Astrocyte (in vitro differentiated cells and primary cell): ENCODE measurements at regions not wholly inside any gene's neighbourhood (a gene's known extent, or its start where the extent isn't known, plus 50 kb on each side); places are given as distances from the start of the nearest gene placed in this dataset.
A peak's percentile ranks its signal among the peaks of the same experiment; 100 is the strongest.

Experiments used
- DNase-seq: peaks from one replicate; pipeline ENCODE4 v3.0.0-alpha.2; 2010; ENCODE audit warnings: low read depth
- FAIRE-seq: peaks from 2 replicates; lab custom pipeline; 2011; peaks lifted over from hg19 to GRCh38; lab: Jason Lieb, UNC
- H2AFZ ChIP-seq: 2 replicates; pipeline ENCODE4 v1.6.0; 2012; ENCODE audit warnings: low read depth, low read length, inconsistent platforms
- H3K27ac ChIP-seq: 2 replicates; pipeline ENCODE4 v1.5.1; 2011; ENCODE audit warnings: low read depth, low read length, inconsistent platforms
- H3K27me3 ChIP-seq: 2 replicates; pipeline ENCODE4 v1.6.0; 2011; ENCODE audit warnings: low read length, inconsistent platforms; ENCODE audit not compliant: insufficient read depth
- H3K36me3 ChIP-seq: 2 replicates; pipeline ENCODE4 v1.5.1; 2011; ENCODE audit warnings: low read length, inconsistent platforms; ENCODE audit not compliant: insufficient read depth
- H3K4me1 ChIP-seq: 2 replicates; pipeline ENCODE4 v1.5.1; 2011; ENCODE audit warnings: low read length, inconsistent platforms; ENCODE audit not compliant: insufficient read depth
- H3K4me2 ChIP-seq: 2 replicates; pipeline ENCODE4 v1.6.0; 2012; ENCODE audit warnings: low read length, inconsistent platforms
- H3K4me3 ChIP-seq: 2 replicates; pipeline ENCODE4 v1.5.1; 2011; ENCODE audit warnings: low read depth, mild to moderate bottlenecking, low read length, inconsistent platforms; ENCODE audit not compliant: insufficient read depth
- H3K79me2 ChIP-seq: 2 replicates; pipeline ENCODE4 v1.6.0; 2012; ENCODE audit warnings: mild to moderate bottlenecking, low read length, inconsistent platforms; ENCODE audit not compliant: insufficient read depth
- H3K9ac ChIP-seq: 2 replicates; pipeline ENCODE4 v1.6.0; 2012; ENCODE audit warnings: mild to moderate bottlenecking, low read length, inconsistent platforms
- H3K9me3 ChIP-seq: 2 replicates; pipeline ENCODE4 v1.5.1; 2012; ENCODE audit warnings: low read depth, mild to moderate bottlenecking, low read length, inconsistent platforms; ENCODE audit not compliant: insufficient read depth
- H4K20me1 ChIP-seq: 2 replicates; pipeline ENCODE4 v1.6.0; 2012; ENCODE audit warnings: low read length, inconsistent platforms; ENCODE audit not compliant: insufficient read depth
- H3K27ac Mint-ChIP-seq: one replicate; pipeline ENCODE4 v1.8.0; 2021; ENCODE audit warnings: mild to moderate bottlenecking, mixed read lengths; ENCODE audit not compliant: unreplicated experiment
- H3K27me3 Mint-ChIP-seq: one replicate; pipeline ENCODE4 v1.8.0; 2021; ENCODE audit warnings: low read depth, mixed read lengths; ENCODE audit not compliant: unreplicated experiment
- H3K36me3 Mint-ChIP-seq: one replicate; pipeline ENCODE4 v1.8.0; 2021; ENCODE audit warnings: low read depth, mixed read lengths; ENCODE audit not compliant: unreplicated experiment
- H3K4me1 Mint-ChIP-seq: one replicate; pipeline ENCODE4 v1.8.0; 2021; ENCODE audit warnings: low read depth, mixed read lengths; ENCODE audit not compliant: unreplicated experiment
- H3K4me3 Mint-ChIP-seq: one replicate; pipeline ENCODE4 v1.8.0; 2021; ENCODE audit warnings: mild to moderate bottlenecking, moderate library complexity, mixed read lengths; ENCODE audit not compliant: unreplicated experiment
- H3K9me3 Mint-ChIP-seq: one replicate; pipeline ENCODE4 v1.8.0; 2021; ENCODE audit warnings: mild to moderate bottlenecking, mixed read lengths; ENCODE audit not compliant: unreplicated experiment
- EZH2 ChIP-seq: IDR thresholded peaks from 2 replicates; pipeline ENCODE4 v1.6.1; 2012; ENCODE audit warnings: mild to moderate bottlenecking, low read length, inconsistent platforms; ENCODE audit not compliant: insufficient read depth
- TF ChIP-seq, protein P1 (sequence below): IDR thresholded peaks from 2 replicates; pipeline ENCODE4 v1.5.1; 2011; ENCODE audit warnings: low read depth, mild to moderate bottlenecking, inconsistent platforms, low read length, moderate library complexity; ENCODE audit not compliant: insufficient read depth

- H3K9me3 Mint-ChIP-seq, result no peaks in the 10 kb centered on the region
- H3K79me2 ChIP-seq, result no peaks in the 10 kb centered on the region
- no peak overlapping the region for H3K4me3 ChIP-seq
- H3K27me3 ChIP-seq, result peaks cover 5% of the 10 kb centered on the region
- H3K27ac Mint-ChIP-seq, result peak overlapping the region; percentile 91
- peaks cover 15% of the 10 kb centered on the region for H3K27me3 Mint-ChIP-seq
- peak; percentile 99 for DNase-seq
- peak overlapping the region; percentile 82 for H3K27ac ChIP-seq
- no peak overlapping the region for H3K9ac ChIP-seq
- H4K20me1 ChIP-seq, result no peaks in the 10 kb centered on the region
- H3K4me2 ChIP-seq, result peak overlapping the region; percentile 69
- TF ChIP-seq EZH2, result no peak
- TF ChIP-seq, protein P1, sequence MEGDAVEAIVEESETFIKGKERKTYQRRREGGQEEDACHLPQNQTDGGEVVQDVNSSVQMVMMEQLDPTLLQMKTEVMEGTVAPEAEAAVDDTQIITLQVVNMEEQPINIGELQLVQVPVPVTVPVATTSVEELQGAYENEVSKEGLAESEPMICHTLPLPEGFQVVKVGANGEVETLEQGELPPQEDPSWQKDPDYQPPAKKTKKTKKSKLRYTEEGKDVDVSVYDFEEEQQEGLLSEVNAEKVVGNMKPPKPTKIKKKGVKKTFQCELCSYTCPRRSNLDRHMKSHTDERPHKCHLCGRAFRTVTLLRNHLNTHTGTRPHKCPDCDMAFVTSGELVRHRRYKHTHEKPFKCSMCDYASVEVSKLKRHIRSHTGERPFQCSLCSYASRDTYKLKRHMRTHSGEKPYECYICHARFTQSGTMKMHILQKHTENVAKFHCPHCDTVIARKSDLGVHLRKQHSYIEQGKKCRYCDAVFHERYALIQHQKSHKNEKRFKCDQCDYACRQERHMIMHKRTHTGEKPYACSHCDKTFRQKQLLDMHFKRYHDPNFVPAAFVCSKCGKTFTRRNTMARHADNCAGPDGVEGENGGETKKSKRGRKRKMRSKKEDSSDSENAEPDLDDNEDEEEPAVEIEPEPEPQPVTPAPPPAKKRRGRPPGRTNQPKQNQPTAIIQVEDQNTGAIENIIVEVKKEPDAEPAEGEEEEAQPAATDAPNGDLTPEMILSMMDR, result no peak
- no peak overlapping the region for H2AFZ ChIP-seq
- no peaks in the 10 kb centered on the region for H3K36me3 Mint-ChIP-seq
- H3K4me1 ChIP-seq, result peaks cover 22% of the 10 kb centered on the region
- H3K4me3 Mint-ChIP-seq, result no peak overlapping the region
- H3K4me1 Mint-ChIP-seq, result peaks cover 18% of the 10 kb centered on the region
- H3K9me3 ChIP-seq, result no peaks in the 10 kb centered on the region
- peak; percentile 87 for FAIRE-seq
- H3K36me3 ChIP-seq, result no peaks in the 10 kb centered on the region
These were observed 195.4 kb upstream of the ARHGAP20 start for GRCh38 chr11:110907629-110908028.

GRCh38 chr11:110903830-110904229, 191.6 kb upstream of the ARHGAP20 start:
- Histone ChIP-seq H3K4me2 (no peak overlapping the region), H3K27me3 (peaks cover 5% of the 10 kb centered on the region), H3K79me2 (no peaks in the 10 kb centered on the region), H3K4me3 (no peak overlapping the region), H3K36me3 (no peaks in the 10 kb centered on the region), H4K20me1 (no peaks in the 10 kb centered on the region), H3K9me3 (no peaks in the 10 kb centered on the region), H3K27ac (no peak overlapping the region), H3K9ac (no peak overlapping the region), H3K4me1 (peaks cover 22% of the 10 kb centered on the region), H2AFZ (no peak overlapping the region)
- H3K36me3 Mint-ChIP-seq, result no peaks in the 10 kb centered on the region
- TF ChIP-seq EZH2, result no peak
- TF ChIP-seq, protein P1, result no peak
- no peaks in the 10 kb centered on the region for H3K27me3 Mint-ChIP-seq
- peaks cover 18% of the 10 kb centered on the region for H3K4me1 Mint-ChIP-seq
- DNase-seq, result peak; percentile 54
- FAIRE-seq, result no peak
- H3K27ac Mint-ChIP-seq, result no peak overlapping the region
- H3K9me3 Mint-ChIP-seq, result no peaks in the 10 kb centered on the region
- H3K4me3 Mint-ChIP-seq, result no peak overlapping the region

- no peaks in the 10 kb centered on the region for H3K27me3 Mint-ChIP-seq
- H3K4me3 ChIP-seq, result no peak overlapping the region
- no peak overlapping the region for H3K9ac ChIP-seq
- peaks cover 19% of the 10 kb centered on the region for H3K4me1 ChIP-seq
- H2AFZ ChIP-seq, result no peak overlapping the region
- TF ChIP-seq, protein P1, result no peak
- TF ChIP-seq EZH2, result no peak
- no peaks in the 10 kb centered on the region for H3K79me2 ChIP-seq
- no peaks in the 10 kb centered on the region for H3K9me3 Mint-ChIP-seq
- H3K27ac ChIP-seq, result no peak overlapping the region
- H3K27ac Mint-ChIP-seq, result no peak overlapping the region
- peaks cover 15% of the 10 kb centered on the region for H3K4me1 Mint-ChIP-seq
- H3K4me3 Mint-ChIP-seq, result no peak overlapping the region
- H3K9me3 ChIP-seq, result no peaks in the 10 kb centered on the region
- DNase-seq (no peak), FAIRE-seq (no peak)
- H3K36me3 ChIP-seq, result no peaks in the 10 kb centered on the region
- no peaks in the 10 kb centered on the region for H3K36me3 Mint-ChIP-seq
- H3K27me3 ChIP-seq, result peaks cover 5% of the 10 kb centered on the region
- H4K20me1 ChIP-seq, result no peaks in the 10 kb centered on the region
- H3K4me2 ChIP-seq, result no peak overlapping the region
These were observed 191.1 kb upstream of the ARHGAP20 start for GRCh38 chr11:110903378-110903777.
